ENCODE measurements at regions not wholly inside any gene's neighbourhood (a gene's known extent, or its start where the extent isn't known, plus 50 kb on each side); places are given as distances from the start of the nearest gene placed in this dataset.
A peak's percentile ranks its signal among the peaks of the same experiment; 100 is the strongest.
"Not testable (repeated sequence)": the region's sequence is repeated elsewhere in the genome, so short reads cannot be mapped to it uniquely, and the experiment has no call there.

DNA sequence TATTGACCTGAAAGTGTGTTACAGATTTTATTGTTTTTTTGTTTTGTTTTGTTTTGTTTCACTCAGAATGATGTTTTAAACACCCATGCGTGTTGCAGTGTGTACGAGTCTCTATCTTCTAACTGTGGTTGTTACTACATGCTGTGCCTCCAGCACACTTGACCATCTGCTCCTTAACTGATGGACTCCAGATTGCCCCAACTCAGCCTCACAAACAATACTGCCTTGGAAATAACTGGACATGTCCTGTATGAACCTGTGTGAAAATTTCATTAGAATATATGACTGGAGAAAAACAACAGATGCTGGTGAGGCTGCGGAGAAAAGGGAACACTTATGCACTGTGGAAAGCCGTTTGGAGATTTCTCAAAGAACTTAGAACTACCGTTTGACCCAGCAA is 68.7 kb upstream of the HAND1 start:
- DNase-seq (no peak), ATAC-seq (no peak)

DNA sequence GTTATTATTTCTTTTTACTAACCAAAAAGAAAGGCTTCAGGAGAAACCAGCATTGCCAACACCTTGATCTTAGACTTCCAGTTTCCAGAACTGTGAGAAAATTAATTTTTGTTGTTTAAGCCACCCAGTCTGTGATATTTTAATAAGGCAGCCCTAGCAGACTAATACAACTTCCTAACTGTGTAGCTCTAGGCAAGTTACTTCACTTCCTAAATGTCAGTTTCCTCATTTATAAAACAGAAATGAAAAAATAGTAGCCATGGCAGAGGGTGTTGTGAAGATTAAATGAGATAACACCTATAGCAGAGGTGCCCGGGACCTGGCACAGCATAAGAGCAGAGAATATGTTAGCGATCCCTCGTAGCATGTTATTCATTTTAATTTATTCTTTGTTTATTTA is 66.6 kb upstream of the HAND1 start:
- no peak for DNase-seq
- ATAC-seq = no peak

DNA sequence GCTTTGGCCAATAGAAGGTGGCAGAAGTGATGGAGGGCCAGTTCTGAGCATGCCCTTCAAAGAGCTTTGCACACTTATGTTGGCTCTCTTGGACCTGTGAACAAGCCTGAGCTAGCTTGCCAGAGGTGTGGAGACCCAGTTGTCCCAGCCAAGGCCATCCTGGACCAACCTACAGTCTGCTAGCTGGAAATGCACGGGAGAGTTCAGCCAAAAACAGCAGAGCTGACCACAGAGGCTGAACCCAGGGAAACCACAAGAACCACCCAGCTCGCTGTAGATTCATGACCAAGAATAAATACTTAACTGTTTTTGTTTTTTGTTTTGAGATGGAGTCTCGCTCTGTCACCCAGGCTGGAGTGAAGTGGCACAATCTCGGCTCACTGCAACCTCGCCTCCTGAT is 65.4 kb upstream of the HAND1 start:
- DNase-seq (no peak), ATAC-seq (no peak)

DNA sequence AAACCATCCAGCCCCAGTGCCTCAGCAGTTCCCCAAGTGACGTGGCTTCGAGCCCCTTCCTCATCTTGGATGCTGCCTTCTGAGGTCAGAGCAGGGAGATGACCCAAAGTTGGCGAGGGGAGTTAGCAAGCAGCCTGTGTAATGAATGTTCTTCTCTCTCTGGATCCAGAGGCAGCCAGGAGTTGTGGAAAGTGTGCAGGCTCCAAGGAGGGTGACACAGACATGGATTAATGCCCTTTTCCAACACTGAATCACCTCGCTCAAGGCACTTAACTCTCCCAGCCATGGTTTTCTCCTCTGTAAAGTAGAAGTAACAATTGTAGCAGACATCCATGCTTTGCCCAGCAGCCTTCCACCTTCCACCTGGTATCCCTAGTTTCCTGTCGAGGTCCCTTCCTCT is 64.6 kb upstream of the HAND1 start:
- no peak for DNase-seq
- ATAC-seq = no peak

DNA sequence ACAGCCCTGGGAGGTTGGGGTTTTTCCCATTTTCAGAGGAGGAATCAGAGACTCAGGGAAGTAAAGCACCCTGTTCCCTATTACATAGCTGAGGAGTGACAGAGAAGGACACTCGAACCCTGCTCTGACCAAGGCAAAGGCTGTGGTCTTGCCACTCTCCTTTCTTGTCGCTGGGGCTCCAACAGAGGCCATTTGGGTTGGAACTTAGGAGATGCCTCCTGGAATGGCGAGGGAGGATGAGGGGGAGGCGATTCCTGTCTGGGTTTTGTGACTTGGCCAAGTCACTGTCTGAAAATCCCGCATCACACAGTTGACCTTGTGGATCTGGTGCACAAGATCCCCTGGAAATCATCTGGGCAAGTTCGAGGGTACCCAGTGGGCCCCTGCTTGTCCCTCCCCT is 64.0 kb upstream of the HAND1 start:
- ATAC-seq (no peak), DNase-seq (no peak)

DNA sequence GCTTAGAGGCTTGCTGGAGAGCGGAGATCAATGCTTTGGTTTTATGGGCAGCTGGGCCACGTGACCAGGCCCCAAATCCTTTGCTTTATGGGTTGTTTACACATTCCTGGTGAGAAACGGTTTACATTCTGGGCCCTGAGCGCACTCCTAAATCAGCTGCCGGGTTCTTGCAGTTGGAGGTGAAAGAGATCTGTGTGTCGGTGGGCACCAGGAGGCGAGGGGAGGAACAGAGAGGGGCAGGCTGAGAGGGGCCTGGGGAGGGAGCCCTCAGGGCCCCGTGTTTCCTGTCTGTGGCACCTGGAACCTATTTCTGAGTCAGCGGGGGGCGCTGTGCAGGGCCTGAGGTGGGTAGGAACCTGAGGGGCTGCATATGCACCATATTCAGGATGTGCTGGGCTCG is 63.5 kb upstream of the HAND1 start:
- no peak for ATAC-seq
- DNase-seq = peak; percentile 16

DNA sequence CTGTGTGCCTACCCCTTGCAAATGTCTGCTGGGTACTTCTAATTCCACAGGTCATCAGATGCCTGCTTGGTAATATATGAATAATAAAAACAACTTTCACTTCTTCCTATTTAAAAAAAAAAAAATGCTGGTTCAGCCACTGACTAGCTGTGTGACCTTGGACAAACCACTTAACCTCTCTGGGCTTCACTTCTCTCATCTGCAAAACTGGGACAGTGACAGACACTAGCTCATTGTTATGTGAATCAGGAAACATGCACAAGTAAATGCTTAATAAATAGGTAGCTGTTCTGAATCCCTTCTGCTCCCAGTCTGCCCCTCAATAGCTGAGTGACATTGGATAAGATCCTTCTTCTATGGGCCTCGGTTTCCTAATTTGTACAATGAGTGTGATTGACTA is 62.6 kb upstream of the HAND1 start:
- no peak for DNase-seq
- no peak for ATAC-seq

DNA sequence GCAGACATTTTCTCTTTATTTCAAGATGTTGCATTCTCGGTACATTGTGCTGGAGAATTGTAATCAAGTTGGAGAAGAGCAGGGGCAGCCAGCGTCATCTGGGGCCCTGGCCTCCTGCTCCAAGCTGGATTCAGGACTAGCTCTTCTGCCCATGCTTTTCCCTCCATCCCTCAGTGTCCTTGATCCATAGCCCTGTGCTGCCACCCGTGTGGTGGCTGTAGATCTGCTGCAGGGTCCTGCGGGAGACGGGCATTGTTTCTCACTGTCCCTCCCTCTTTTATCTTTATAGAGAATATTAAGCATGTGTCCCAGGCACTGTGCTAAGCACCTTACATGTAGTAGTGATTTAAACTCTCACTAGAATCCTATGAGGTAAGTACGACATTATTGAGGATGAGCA is 60.5 kb upstream of the HAND1 start:
- ATAC-seq = no peak
- DNase-seq = no peak

DNA sequence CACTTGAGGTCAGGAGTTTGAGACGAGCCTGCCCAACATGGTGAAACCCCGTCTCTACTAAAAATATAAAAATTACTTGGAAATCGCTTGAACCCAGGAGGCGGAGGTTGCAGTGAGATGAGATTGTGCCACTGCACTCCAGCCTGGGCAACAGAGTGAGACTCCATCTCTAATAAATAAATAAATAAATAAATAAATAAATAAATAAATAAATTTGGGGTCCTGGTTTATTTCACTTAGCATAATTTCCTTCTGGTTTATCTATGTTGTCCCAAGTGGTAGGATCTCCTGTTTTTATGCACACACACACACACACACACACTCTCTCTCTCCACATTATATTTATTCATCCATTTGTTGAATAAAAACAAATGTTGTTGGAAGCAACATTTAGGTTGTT is 58.4 kb upstream of the HAND1 start:
- not testable (repeated sequence) for ATAC-seq, DNase-seq

DNA sequence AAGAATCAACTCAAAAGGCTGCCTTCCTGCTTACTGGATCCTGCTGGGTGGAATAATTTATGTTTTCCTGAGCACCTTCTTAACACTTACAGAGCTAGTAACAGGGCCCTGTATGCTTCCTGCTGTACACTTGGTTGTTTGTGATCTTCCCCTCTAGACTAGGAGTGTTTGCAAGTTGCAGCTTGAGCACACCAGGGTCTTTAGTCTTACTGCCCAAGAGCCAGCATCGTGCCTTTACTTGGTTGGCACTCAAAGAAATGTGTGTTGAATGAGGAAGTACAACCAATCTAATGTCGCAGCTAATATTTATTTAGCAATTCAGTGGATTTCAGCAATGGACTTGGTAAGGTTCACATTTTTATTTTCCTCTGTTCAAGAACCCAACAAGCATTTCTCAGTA is 57.5 kb upstream of the HAND1 start:
- no peak for DNase-seq
- ATAC-seq = no peak

DNA sequence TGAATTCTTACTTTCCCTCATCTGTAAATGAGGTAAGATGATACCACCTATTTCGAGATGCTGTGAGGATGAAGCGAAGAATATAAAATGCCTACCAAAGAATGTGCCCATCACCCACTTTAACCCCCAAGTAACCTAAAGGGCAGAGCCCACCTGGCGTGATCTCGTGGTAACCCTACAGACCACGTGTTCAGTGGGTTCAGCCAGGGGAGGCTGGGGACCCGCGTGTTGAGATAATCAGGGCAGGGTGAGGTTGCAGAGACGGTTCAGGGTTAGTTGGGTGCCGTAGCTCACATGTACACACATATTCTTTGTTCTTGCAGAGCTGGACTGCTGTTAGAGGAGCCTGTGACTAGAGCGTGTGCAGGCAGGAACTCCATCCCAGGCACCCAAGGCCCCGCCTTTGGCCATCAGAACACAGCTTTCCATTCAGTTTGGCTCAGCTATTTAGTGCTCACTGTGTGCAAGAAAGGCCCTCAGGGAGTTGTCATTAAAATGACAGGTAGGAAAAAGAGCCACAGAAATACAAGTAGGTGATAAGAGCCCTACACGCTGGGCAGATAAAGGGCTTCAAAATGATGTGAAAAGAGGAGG is 56.5 kb upstream of the HAND1 start:
- ATAC-seq (no peak), DNase-seq (no peak)

DNA sequence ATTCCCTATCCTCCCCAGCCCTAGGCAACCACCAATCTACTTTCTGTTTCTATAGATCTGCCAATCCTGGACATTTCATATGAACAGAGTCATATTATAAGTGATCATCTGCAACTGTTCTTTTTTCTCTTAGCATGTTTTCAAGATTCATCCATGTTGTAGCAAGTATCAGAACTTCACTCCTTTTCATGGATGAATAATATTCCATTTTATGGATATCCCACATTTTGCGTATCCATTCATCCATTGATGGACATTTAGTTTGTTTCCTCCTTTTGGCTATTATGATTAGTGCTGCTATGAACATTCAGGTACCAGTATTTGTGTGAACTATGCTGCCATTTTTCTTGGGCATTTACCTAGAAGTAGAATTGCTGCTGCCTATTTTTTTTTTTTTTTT is 51.3 kb upstream of the HAND1 start:
- ATAC-seq (no peak), DNase-seq (no peak)

DNA sequence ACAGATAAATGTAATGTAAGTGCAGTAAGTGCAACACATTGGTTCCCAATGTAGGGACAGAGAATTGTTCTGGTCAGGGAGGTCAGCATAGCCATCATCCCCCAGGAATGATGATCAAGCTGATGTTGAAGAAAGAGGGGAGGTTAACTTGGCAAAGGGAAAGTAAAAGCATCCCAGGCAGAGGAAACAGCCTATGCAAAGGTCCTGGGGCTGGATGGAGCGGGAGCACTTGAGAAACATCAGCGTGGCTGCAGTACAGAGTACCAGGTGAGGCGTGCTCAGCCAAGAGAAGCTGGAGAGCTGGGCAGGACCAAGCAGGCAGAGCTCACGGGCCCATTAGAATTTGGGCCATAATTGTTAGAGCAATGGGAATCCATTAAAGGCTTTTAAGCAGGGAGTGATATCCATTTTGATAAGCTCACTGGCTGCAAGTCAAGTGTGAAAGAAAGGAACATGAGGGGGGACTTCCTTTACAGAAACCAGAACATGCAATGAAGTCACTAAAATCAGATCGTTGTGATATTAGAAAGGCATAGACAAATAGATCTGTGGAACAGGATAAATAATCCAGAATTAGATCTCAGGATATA is 50.1 kb upstream of the HAND1 start:
- no peak for ATAC-seq
- no peak for DNase-seq
